Sigmoid colon (tissue), 4 donors: ENCODE measurements at regions not wholly inside any gene's neighbourhood (a gene's known extent, or its start where the extent isn't known, plus 50 kb on each side); places are given as distances from the start of the nearest gene placed in this dataset.

Source experiments
- CTCF ChIP-seq, 4 experiments: fragments of 450-650 bp in 3 of 4; fragments of 200-600 bp in 1 of 4; IDR thresholded peaks; one replicate each; pipeline ENCODE4 v1.5.1; 2016 to 2019; ENCODE audit warnings: antibody characterized with exemption in 4 of 4, mild to moderate bottlenecking in 3 of 4, moderate library complexity in 2 of 4
- EP300 ChIP-seq, 4 donors: sonication (generic); formaldehyde crosslinking; IDR thresholded peaks; one replicate each; pipeline ENCODE4 v1.6.1; 2017; ENCODE audit warnings: antibody characterized with exemption in 4 of 4
- POLR2A ChIP-seq, 2 donors: fragments of 450-650 bp; IDR thresholded peaks; one replicate each; pipeline ENCODE4 v1.6.1; 2016; ENCODE audit warnings: antibody characterized with exemption in 2 of 2, mild to moderate bottlenecking in 2 of 2, moderate library complexity in 2 of 2
- POLR2AphosphoS5 ChIP-seq, 4 donors: sonication (generic); formaldehyde crosslinking; IDR thresholded peaks; one replicate each; pipeline ENCODE4 v1.6.1; 2017; ENCODE audit warnings: antibody characterized with exemption in 4 of 4

GRCh38 chr14:98714626-98715425, 557.2 kb downstream of the BCL11B start:
- no peak for TF ChIP-seq CTCF (IDR thresholded peaks at IDR 0.05)
- TF ChIP-seq POLR2AphosphoS5 (IDR thresholded peaks at IDR 0.05), result no peak
- TF ChIP-seq POLR2A (IDR thresholded peaks at IDR 0.05), result no peak
- no peak for TF ChIP-seq EP300 (IDR thresholded peaks at IDR 0.05)
